Endodermal cell (in vitro differentiated cells): ENCODE measurements at regions not wholly inside any gene's neighbourhood (a gene's known extent, or its start where the extent isn't known, plus 50 kb on each side); places are given as distances from the start of the nearest gene placed in this dataset.

ENCODE experiments used
- DNase-seq: peaks from one replicate; pipeline ENCODE4 v3.0.0-alpha.2; 2017
- H3K27ac ChIP-seq: 2 replicates; pipeline ENCODE4 v1.5.1; 2013; ENCODE audit warnings: mild to moderate bottlenecking, low read depth, low read length, moderate library complexity
- H3K27me3 ChIP-seq: 2 replicates; pipeline ENCODE4 v1.6.1; 2013; ENCODE audit warnings: mild to moderate bottlenecking, low read length, moderate library complexity; ENCODE audit not compliant: insufficient read depth, control insufficient read depth, poor library complexity, severe bottlenecking
- H3K36me3 ChIP-seq: 2 replicates; pipeline ENCODE4 v1.7.0; 2013; ENCODE audit warnings: mild to moderate bottlenecking, low read length, moderate library complexity; ENCODE audit not compliant: control insufficient read depth, insufficient read depth
- H3K4me1 ChIP-seq: one replicate; pipeline ENCODE4 v1.7.0; 2013; ENCODE audit warnings: low read length; ENCODE audit not compliant: control insufficient read depth, insufficient read depth
- H3K4me3 ChIP-seq: 2 replicates; pipeline ENCODE4 v1.5.1; 2013; ENCODE audit warnings: mild to moderate bottlenecking, low read length, moderate library complexity
- H3K9ac ChIP-seq: 2 replicates; pipeline ENCODE4 v1.6.1; 2013; ENCODE audit warnings: mild to moderate bottlenecking, low read length, moderate library complexity; ENCODE audit not compliant: poor library complexity, severe bottlenecking; ENCODE audit errors: extremely low read depth
- H3K9me3 ChIP-seq: 2 replicates; pipeline ENCODE4 v1.6.1; 2013; ENCODE audit warnings: mild to moderate bottlenecking, low read length, moderate library complexity; ENCODE audit not compliant: control insufficient read depth
- H3K27ac Mint-ChIP-seq: 2 replicates; pipeline ENCODE4 v1.8.0; 2020; ENCODE audit warnings: mixed read lengths
- H3K27me3 Mint-ChIP-seq: 2 replicates; pipeline ENCODE4 v1.8.0; 2021; ENCODE audit warnings: mild to moderate bottlenecking, mixed read lengths; ENCODE audit not compliant: insufficient read depth
- H3K36me3 Mint-ChIP-seq: 2 replicates; pipeline ENCODE4 v1.8.0; 2020; ENCODE audit warnings: low read depth, mixed read lengths
- H3K4me1 Mint-ChIP-seq: 2 replicates; pipeline ENCODE4 v1.8.0; 2020; ENCODE audit warnings: mixed read lengths
- H3K4me3 Mint-ChIP-seq: 2 replicates; pipeline ENCODE4 v1.8.0; 2020; ENCODE audit warnings: mild to moderate bottlenecking, moderate library complexity, mixed read lengths
- H3K9me3 Mint-ChIP-seq: 2 replicates; pipeline ENCODE4 v1.8.0; 2020; ENCODE audit warnings: mild to moderate bottlenecking, mixed read lengths
- WGBS, 2 experiments: methylation state at CpG; one replicate each; pipeline versions ENCODE4 v1.1.5 to v1.1.7; 2013; ENCODE audit warnings: missing lambda C conversion rate in 2 of 2, mixed read lengths in 1 of 2; ENCODE audit not compliant: insufficient coverage in 1 of 2, insufficient read length in 1 of 2; 5-methylcytosine and 5-hydroxymethylcytosine counted together
- TF ChIP-seq, protein P1 (sequence below): fragments of 200-600 bp; sonication (generic); conservative IDR thresholded peaks from 2 replicates; pipeline ENCODE4 v1.5.0; 2021; ENCODE audit warnings: antibody characterized with exemption, mild to moderate bottlenecking

DNA sequence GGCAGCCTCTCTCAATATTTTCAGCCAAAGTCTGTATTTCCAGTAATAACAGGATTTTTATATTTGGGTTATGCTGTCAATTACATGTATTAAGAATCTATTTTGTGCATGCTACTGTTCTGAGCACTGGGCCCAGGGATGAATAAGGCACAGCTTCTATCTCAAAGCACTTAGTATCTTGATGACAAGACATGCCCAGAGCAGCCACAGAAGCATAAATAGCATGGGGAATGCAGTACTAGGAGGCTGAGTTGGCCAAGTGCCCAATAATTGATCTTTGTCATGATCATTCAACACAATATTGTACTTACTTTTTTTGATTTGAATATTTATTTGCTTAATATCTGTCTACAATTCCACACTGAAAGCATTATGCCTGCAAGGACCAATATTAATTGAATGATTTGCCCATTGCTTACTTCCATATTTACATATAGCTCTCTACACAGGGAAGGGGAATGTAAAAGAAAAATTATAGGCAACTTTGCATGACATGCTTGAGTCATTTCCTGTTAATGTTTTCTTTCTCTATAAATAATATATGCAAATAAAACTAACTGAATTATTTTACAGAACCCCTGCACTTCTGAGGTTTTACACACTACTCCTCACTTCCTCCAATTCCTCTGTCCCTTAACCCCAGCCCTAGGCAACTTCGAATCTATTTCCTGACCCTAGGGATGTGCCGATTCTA is 298.9 kb upstream of the BMP2 start:
- no peaks in the 10 kb centered on the region for H3K36me3 Mint-ChIP-seq
- Histone ChIP-seq H3K36me3 (no peaks in the 10 kb centered on the region), H3K4me3 (no peak overlapping the region), H3K27me3 (no peaks in the 10 kb centered on the region), H3K9ac (no peak overlapping the region), H3K9me3 (no peaks in the 10 kb centered on the region), H3K4me1 (no peaks in the 10 kb centered on the region), H3K27ac (no peak overlapping the region)
- no peak for DNase-seq
- no peak overlapping the region for H3K4me3 Mint-ChIP-seq
- TF ChIP-seq, protein P1, sequence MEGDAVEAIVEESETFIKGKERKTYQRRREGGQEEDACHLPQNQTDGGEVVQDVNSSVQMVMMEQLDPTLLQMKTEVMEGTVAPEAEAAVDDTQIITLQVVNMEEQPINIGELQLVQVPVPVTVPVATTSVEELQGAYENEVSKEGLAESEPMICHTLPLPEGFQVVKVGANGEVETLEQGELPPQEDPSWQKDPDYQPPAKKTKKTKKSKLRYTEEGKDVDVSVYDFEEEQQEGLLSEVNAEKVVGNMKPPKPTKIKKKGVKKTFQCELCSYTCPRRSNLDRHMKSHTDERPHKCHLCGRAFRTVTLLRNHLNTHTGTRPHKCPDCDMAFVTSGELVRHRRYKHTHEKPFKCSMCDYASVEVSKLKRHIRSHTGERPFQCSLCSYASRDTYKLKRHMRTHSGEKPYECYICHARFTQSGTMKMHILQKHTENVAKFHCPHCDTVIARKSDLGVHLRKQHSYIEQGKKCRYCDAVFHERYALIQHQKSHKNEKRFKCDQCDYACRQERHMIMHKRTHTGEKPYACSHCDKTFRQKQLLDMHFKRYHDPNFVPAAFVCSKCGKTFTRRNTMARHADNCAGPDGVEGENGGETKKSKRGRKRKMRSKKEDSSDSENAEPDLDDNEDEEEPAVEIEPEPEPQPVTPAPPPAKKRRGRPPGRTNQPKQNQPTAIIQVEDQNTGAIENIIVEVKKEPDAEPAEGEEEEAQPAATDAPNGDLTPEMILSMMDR, result no peak
- H3K4me1 Mint-ChIP-seq, result peaks cover 5% of the 10 kb centered on the region
- H3K9me3 Mint-ChIP-seq, result no peaks in the 10 kb centered on the region
- 88% methylated on average over 2 of the region's 2 CpGs; no CpG with 5 or more reads in 1 of the 2 experiments for WGBS, 2 experiments
- H3K27me3 Mint-ChIP-seq, result no peaks in the 10 kb centered on the region
- no peak overlapping the region for H3K27ac Mint-ChIP-seq

DNA sequence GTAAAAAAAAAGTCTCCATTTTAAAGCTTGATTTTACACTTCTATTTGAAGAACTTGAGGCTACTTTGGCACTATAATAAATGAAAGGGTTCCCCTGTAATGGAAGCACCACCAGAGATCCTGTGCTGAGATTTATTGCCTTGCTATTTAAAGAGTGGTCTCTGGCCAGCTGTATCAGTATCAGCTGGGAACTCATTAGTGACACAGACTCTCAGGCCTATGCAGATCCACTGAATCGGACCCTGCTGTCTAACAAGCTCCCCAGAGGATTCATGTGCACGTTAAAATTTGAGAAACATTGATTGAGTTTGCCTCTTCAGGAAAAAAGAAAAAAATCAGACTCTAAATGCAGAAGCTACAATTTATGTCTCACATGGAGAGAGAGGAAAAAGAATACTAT is 299.9 kb upstream of the BMP2 start:
- TF ChIP-seq, protein P1, result no peak
- H3K4me1 Mint-ChIP-seq, result peaks cover 5% of the 10 kb centered on the region
- no peak overlapping the region for H3K27ac Mint-ChIP-seq
- Histone ChIP-seq H3K4me3 (no peak overlapping the region), H3K4me1 (no peaks in the 10 kb centered on the region), H3K27me3 (no peaks in the 10 kb centered on the region), H3K36me3 (no peaks in the 10 kb centered on the region), H3K27ac (no peak overlapping the region), H3K9me3 (no peaks in the 10 kb centered on the region), H3K9ac (no peak overlapping the region)
- no peaks in the 10 kb centered on the region for H3K9me3 Mint-ChIP-seq
- H3K4me3 Mint-ChIP-seq, result no peak overlapping the region
- no peaks in the 10 kb centered on the region for H3K36me3 Mint-ChIP-seq
- no peaks in the 10 kb centered on the region for H3K27me3 Mint-ChIP-seq
- WGBS, 2 experiments, result 98 to 100% methylated on average over 2 of the region's 2 CpGs
- DNase-seq, result no peak

DNA sequence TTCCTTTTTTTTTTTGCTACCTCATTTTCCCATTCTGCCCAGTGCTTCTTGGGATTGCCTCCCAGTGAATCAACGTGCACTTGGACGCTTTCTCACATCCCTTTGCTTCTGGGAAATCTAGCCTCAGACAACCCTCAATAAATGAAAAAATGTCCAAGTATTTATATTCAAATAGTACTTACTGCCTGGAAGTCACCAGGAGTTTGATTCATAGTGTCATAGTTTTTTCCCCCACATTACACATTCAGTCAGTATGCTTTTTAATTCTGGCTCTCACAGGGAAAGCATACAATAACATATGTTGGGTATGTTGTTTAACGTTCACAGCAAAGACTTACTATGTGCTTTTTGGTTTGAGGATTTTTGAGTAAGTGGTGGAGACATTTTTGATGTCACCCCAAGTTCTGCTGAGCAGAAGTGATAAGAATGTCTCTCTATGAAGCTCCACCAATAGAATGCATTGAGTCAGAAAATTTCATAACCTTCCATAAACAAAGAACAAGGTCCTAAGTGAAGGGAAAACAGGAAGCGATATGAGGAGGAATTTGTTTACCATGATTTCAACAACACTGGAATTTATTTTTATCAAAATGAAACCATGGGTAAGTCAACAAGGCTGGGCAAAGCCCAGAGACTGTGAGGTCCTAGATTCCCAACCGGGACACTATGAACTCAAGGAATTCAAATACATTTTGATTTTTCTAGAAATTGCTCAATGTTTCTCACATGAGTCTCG is 301.2 kb upstream of the BMP2 start:
- H3K36me3 ChIP-seq, result no peaks in the 10 kb centered on the region
- Mint-ChIP-seq H3K4me1 (peaks cover 5% of the 10 kb centered on the region), H3K36me3 (no peaks in the 10 kb centered on the region)

More for the DNA sequence above, 301.2 kb upstream of the BMP2 start:
- no peak for DNase-seq
- H3K27me3 ChIP-seq, result no peaks in the 10 kb centered on the region
- 91 to 96% methylated on average over 4 to 6 of the region's 6 CpGs for WGBS, 2 experiments
- TF ChIP-seq, protein P1, result no peak
- H3K9me3 ChIP-seq, result no peaks in the 10 kb centered on the region
- Mint-ChIP-seq H3K27ac (no peak overlapping the region), H3K4me3 (no peak overlapping the region), H3K9me3 (no peaks in the 10 kb centered on the region), H3K27me3 (no peaks in the 10 kb centered on the region)
- no peak overlapping the region for H3K27ac ChIP-seq
- H3K9ac ChIP-seq, result no peak overlapping the region
- no peaks in the 10 kb centered on the region for H3K4me1 ChIP-seq
- no peak overlapping the region for H3K4me3 ChIP-seq
